CD4-positive, alpha-beta T cell treated with Interleukin-6 for 4 hours (primary cell): ENCODE measurements at regions not wholly inside any gene's neighbourhood (a gene's known extent, or its start where the extent isn't known, plus 50 kb on each side); places are given as distances from the start of the nearest gene placed in this dataset.
"Not testable (repeated sequence)": the region's sequence is repeated elsewhere in the genome, so short reads cannot be mapped to it uniquely, and the experiment has no call there.

Experiments used
- DNase-seq: peaks from one replicate; pipeline ENCODE4 v3.0.0-alpha.2; 2020; ENCODE audit warnings: mixed read lengths

GRCh38 chr1:157317229-157317628 lies 179.0 kb upstream of the ETV3 start:
- DNase-seq: not testable (repeated sequence)

GRCh38 chr1:157315544-157315943 lies 177.3 kb upstream of the ETV3 start:
- DNase-seq: no peak

- no peak for DNase-seq
Observed at GRCh38 chr1:157314408-157314807, 176.2 kb upstream of the ETV3 start.

- DNase-seq: no peak
Observed at GRCh38 chr1:157313240-157313807, 175.1 kb upstream of the ETV3 start.

- no peak for DNase-seq
Observed at GRCh38 chr1:157312082-157312812, 174.1 kb upstream of the ETV3 start.

- no peak for DNase-seq
Observed at GRCh38 chr1:157311730-157312081, 173.5 kb upstream of the ETV3 start.

- DNase-seq: not testable (repeated sequence)
Observed at GRCh38 chr1:157310805-157311729, 172.9 kb upstream of the ETV3 start.

- DNase-seq: no peak
Observed at GRCh38 chr1:157310401-157310800, 172.2 kb upstream of the ETV3 start.

GRCh38 chr1:157307491-157307890 lies 169.3 kb upstream of the ETV3 start:
- DNase-seq: no peak

- DNase-seq: no peak
Observed at GRCh38 chr1:157306896-157307295, 168.7 kb upstream of the ETV3 start.

GRCh38 chr1:157304271-157304670 lies 166.1 kb upstream of the ETV3 start:
- DNase-seq: no peak

GRCh38 chr1:157302724-157303123 lies 164.5 kb upstream of the ETV3 start:
- DNase-seq: no peak

- DNase-seq: no peak
Observed at GRCh38 chr1:157302199-157302497, 164.0 kb upstream of the ETV3 start.

GRCh38 chr1:157301477-157302198 lies 163.4 kb upstream of the ETV3 start:
- no peak for DNase-seq

GRCh38 chr1:157294387-157295145 lies 156.4 kb upstream of the ETV3 start:
- DNase-seq: not testable (repeated sequence)

- DNase-seq: no peak
Observed at GRCh38 chr1:157292809-157293564, 154.8 kb upstream of the ETV3 start.

GRCh38 chr1:157292302-157292701 lies 154.1 kb upstream of the ETV3 start:
- no peak for DNase-seq

GRCh38 chr1:157291083-157291482 lies 152.9 kb upstream of the ETV3 start:
- no peak for DNase-seq

- DNase-seq: no peak
Observed at GRCh38 chr1:157289424-157290105, 151.4 kb upstream of the ETV3 start.

GRCh38 chr1:157288996-157289395 lies 150.8 kb upstream of the ETV3 start:
- no peak for DNase-seq

- DNase-seq: no peak
Observed at GRCh38 chr1:157288492-157288891, 150.3 kb upstream of the ETV3 start.
